ENCODE measurements at regions not wholly inside any gene's neighbourhood (a gene's known extent, or its start where the extent isn't known, plus 50 kb on each side); places are given as distances from the start of the nearest gene placed in this dataset.
A peak's percentile ranks its signal among the peaks of the same experiment; 100 is the strongest.

- DNase-seq, result no peak
These were observed 556.1 kb upstream of the ZNF608 start for GRCh38 chr5:125302577-125302976.

GRCh38 chr5:125306741-125307140 lies 560.3 kb upstream of the ZNF608 start:
- no peak for DNase-seq

- no peak for DNase-seq
These were observed 564.3 kb upstream of the ZNF608 start for GRCh38 chr5:125310749-125311148.

- no peak for DNase-seq
These were observed 565.3 kb upstream of the ZNF608 start for GRCh38 chr5:125311743-125312142.

GRCh38 chr5:125313555-125313954 lies 567.1 kb upstream of the ZNF608 start:
- DNase-seq, result no peak

GRCh38 chr5:125315306-125315705 lies 568.9 kb upstream of the ZNF608 start:
- no peak for DNase-seq

- DNase-seq, result no peak
These were observed 570.0 kb upstream of the ZNF608 start for GRCh38 chr5:125316391-125316790.

GRCh38 chr5:125316915-125317535 lies 570.6 kb upstream of the ZNF608 start:
- peak; percentile 96 for DNase-seq

GRCh38 chr5:125317536-125317995 lies 571.1 kb upstream of the ZNF608 start:
- DNase-seq, result no peak

GRCh38 chr5:125321654-125322053 lies 575.2 kb upstream of the ZNF608 start:
- no peak for DNase-seq

GRCh38 chr5:125323613-125324012 lies 577.2 kb upstream of the ZNF608 start:
- no peak for DNase-seq

GRCh38 chr5:125325488-125326149 lies 579.2 kb upstream of the ZNF608 start:
- no peak for DNase-seq

GRCh38 chr5:125326150-125326510 lies 579.7 kb upstream of the ZNF608 start:
- DNase-seq, result peak; percentile 94

GRCh38 chr5:125327676-125328075 lies 581.2 kb upstream of the ZNF608 start:
- no peak for DNase-seq

- DNase-seq, result peak; percentile 21
These were observed 585.7 kb upstream of the ZNF608 start for GRCh38 chr5:125331987-125332598.

GRCh38 chr5:125333416-125333815 lies 587.0 kb upstream of the ZNF608 start:
- no peak for DNase-seq

GRCh38 chr5:125336401-125336800 lies 590.0 kb upstream of the ZNF608 start:
- DNase-seq, result no peak

- no peak for DNase-seq
These were observed 590.9 kb upstream of the ZNF608 start for GRCh38 chr5:125337294-125337693.

GRCh38 chr5:125338440-125339174 lies 592.2 kb upstream of the ZNF608 start:
- no peak for DNase-seq

GRCh38 chr5:125341436-125341835 lies 595.0 kb upstream of the ZNF608 start:
- DNase-seq, result no peak

- no peak for DNase-seq
These were observed 596.6 kb upstream of the ZNF608 start for GRCh38 chr5:125343015-125343414.

- DNase-seq, result no peak
These were observed 599.9 kb upstream of the ZNF608 start for GRCh38 chr5:125346316-125346715.

- peak; percentile 71 for DNase-seq
These were observed 601.8 kb upstream of the ZNF608 start for GRCh38 chr5:125348221-125348692.
